ENCODE measurements at regions not wholly inside any gene's neighbourhood (a gene's known extent, or its start where the extent isn't known, plus 50 kb on each side); places are given as distances from the start of the nearest gene placed in this dataset.

DNA sequence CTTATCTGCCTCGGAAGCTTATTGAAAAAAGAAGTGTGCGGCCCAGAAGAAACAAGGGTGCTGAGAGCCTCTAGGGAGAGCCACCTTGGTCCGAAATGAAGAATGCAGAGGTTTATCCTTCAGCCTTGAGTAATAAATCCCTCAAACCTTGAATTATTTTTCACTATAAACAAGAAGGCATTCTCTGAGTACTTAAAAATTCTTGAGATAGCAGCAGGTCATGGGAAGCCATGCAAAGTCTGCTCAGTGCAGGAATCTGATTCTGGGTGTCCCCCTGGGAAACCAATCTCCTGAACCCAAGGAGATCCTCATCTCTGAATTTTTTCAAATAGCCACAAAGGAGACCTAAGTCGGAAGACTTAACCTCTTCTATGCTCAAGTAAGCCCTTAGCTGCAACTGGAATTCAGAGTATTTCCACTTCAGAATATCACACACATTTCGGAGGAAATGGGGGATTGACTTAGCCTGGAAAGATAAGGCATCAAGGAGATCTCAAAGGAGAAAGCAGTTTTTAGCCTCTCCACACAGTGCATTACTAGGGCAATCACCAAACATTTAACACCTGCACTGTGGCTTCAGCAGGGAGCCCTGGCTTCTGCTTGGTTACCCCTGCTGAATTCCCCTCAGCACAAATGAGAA lies 365.0 kb downstream of the ETS1 start:
- TF ChIP-seq, protein P1, sequence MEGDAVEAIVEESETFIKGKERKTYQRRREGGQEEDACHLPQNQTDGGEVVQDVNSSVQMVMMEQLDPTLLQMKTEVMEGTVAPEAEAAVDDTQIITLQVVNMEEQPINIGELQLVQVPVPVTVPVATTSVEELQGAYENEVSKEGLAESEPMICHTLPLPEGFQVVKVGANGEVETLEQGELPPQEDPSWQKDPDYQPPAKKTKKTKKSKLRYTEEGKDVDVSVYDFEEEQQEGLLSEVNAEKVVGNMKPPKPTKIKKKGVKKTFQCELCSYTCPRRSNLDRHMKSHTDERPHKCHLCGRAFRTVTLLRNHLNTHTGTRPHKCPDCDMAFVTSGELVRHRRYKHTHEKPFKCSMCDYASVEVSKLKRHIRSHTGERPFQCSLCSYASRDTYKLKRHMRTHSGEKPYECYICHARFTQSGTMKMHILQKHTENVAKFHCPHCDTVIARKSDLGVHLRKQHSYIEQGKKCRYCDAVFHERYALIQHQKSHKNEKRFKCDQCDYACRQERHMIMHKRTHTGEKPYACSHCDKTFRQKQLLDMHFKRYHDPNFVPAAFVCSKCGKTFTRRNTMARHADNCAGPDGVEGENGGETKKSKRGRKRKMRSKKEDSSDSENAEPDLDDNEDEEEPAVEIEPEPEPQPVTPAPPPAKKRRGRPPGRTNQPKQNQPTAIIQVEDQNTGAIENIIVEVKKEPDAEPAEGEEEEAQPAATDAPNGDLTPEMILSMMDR (IDR thresholded peaks at IDR 0.05; ENCODE audit: low read depth, low read length): no peak
- no peak for TF ChIP-seq EZH2phosphoT487 (IDR thresholded peaks at IDR 0.05; ENCODE audit: low read depth)

Data from OCI-LY3 (cell line).